H1 (cell line): ENCODE measurements at regions not wholly inside any gene's neighbourhood (a gene's known extent, or its start where the extent isn't known, plus 50 kb on each side); places are given as distances from the start of the nearest gene placed in this dataset.

Experiments used
- BRCA1 ChIP-seq: IDR thresholded peaks from 2 replicates; pipeline ENCODE4 v1.6.1; 2012; ENCODE audit warnings: low read depth, low read length, improper control_type of control experiment
- CBX5 ChIP-seq: fragments of 300-800, 300-1000 bp; sonication (generic); IDR thresholded peaks from 2 replicates; pipeline ENCODE4 v1.7.1; 2016; ENCODE audit warnings: antibody characterized with exemption, low read length, low read depth
- CBX8 ChIP-seq: fragments of 300-800, 300-1000 bp; sonication (generic); IDR thresholded peaks from 2 replicates; pipeline ENCODE4 v1.7.1; 2016; ENCODE audit warnings: low read depth, low read length, borderline replicate concordance
- CHD1 ChIP-seq: IDR thresholded peaks from 2 replicates; pipeline ENCODE4 v1.6.1; 2012; ENCODE audit warnings: low read depth, low read length, improper control_type of control experiment
- CREB1 ChIP-seq: IDR thresholded peaks from 2 replicates; pipeline ENCODE4 v1.6.1; 2012; ENCODE audit warnings: inconsistent platforms
- GABPA ChIP-seq: IDR thresholded peaks from 2 replicates; pipeline ENCODE4 v1.6.1; 2011; ENCODE audit warnings: mild to moderate bottlenecking, low read length, moderate library complexity, borderline replicate concordance; ENCODE audit not compliant: insufficient read depth
- JUND ChIP-seq: IDR thresholded peaks from 2 replicates; pipeline ENCODE4 v1.6.1; 2011; ENCODE audit warnings: mild to moderate bottlenecking, improper control_type of control experiment, low read length
- KDM4A ChIP-seq: IDR thresholded peaks from one replicate; pipeline ENCODE4 v1.7.1; 2012; ENCODE audit warnings: low read depth, mild to moderate bottlenecking, moderate library complexity, low read length, inconsistent platforms; ENCODE audit not compliant: severe bottlenecking
- KDM5A ChIP-seq: fragments of 200-600 bp; IDR thresholded peaks from 2 replicates; pipeline ENCODE4 v1.7.1; 2012; ENCODE audit warnings: mild to moderate bottlenecking, low read length, inconsistent platforms, mixed read lengths
- MAX ChIP-seq: IDR thresholded peaks from 2 replicates; pipeline ENCODE4 v1.6.1; 2012; ENCODE audit warnings: inconsistent platforms
- NANOG ChIP-seq: IDR thresholded peaks from 2 replicates; pipeline ENCODE4 v1.6.1; 2011; ENCODE audit warnings: low read length, low read depth, mild to moderate bottlenecking, inconsistent platforms; ENCODE audit not compliant: insufficient read depth, poor library complexity, severe bottlenecking
- POU5F1 ChIP-seq: IDR thresholded peaks from 2 replicates; pipeline ENCODE4 v1.6.1; 2011; ENCODE audit warnings: low read depth, mild to moderate bottlenecking, low read length, moderate library complexity
- RAD21 ChIP-seq, 2 experiments: IDR thresholded peaks in 1 of 2; conservative IDR thresholded peaks in 1 of 2; 2 replicates each; pipeline ENCODE4 v1.6.1; 2011; ENCODE audit warnings: low read depth in 2 of 2, low read length in 2 of 2, improper control_type of control experiment in 1 of 2, inconsistent platforms in 1 of 2, mild to moderate bottlenecking in 1 of 2, moderate library complexity in 1 of 2
- RBBP5 ChIP-seq: IDR thresholded peaks from 2 replicates; pipeline ENCODE4 v1.7.1; 2012; ENCODE audit warnings: low read depth, mild to moderate bottlenecking, inconsistent platforms, low read length, moderate library complexity, borderline replicate concordance
- SAP30 ChIP-seq: fragments of 300-600 bp; sonication (generic); IDR thresholded peaks from 2 replicates; pipeline ENCODE4 v1.7.1; 2012; ENCODE audit warnings: low read length, moderate library complexity, mild to moderate bottlenecking, inconsistent platforms; ENCODE audit not compliant: insufficient read depth, insufficient replicate concordance
- SIX5 ChIP-seq: IDR thresholded peaks from 2 replicates; pipeline ENCODE4 v1.6.1; 2011; ENCODE audit warnings: mild to moderate bottlenecking, low read depth, low read length
- SP1 ChIP-seq: IDR thresholded peaks from 2 replicates; pipeline ENCODE4 v1.6.1; 2011; ENCODE audit warnings: low read depth, low read length
- TEAD4 ChIP-seq: IDR thresholded peaks from 2 replicates; pipeline ENCODE4 v1.6.1; 2012; ENCODE audit warnings: low read depth, low read length, inconsistent platforms, mixed read lengths
- TF ChIP-seq, protein P1 (sequence below), 3 experiments: IDR thresholded peaks; 1 replicate in 2 of 3; 2 replicates in 1 of 3; pipeline versions ENCODE4 v1.5.1 to v1.6.1; 2011; ENCODE audit warnings: low read length in 3 of 3, mild to moderate bottlenecking in 3 of 3, inconsistent platforms in 2 of 3, low read depth in 1 of 3, moderate library complexity in 1 of 3; ENCODE audit not compliant: insufficient read depth in 1 of 3; ENCODE audit errors: control extremely low read depth in 1 of 3
- TF ChIP-seq, protein P2 (sequence below): IDR thresholded peaks from 2 replicates; pipeline ENCODE4 v1.6.1; 2011; ENCODE audit warnings: low read length, improper control_type of control experiment

GRCh38 chr6:117829594-117830319 is 77.3 kb upstream of the SLC35F1 start (continued):
- TF ChIP-seq, protein P1, sequence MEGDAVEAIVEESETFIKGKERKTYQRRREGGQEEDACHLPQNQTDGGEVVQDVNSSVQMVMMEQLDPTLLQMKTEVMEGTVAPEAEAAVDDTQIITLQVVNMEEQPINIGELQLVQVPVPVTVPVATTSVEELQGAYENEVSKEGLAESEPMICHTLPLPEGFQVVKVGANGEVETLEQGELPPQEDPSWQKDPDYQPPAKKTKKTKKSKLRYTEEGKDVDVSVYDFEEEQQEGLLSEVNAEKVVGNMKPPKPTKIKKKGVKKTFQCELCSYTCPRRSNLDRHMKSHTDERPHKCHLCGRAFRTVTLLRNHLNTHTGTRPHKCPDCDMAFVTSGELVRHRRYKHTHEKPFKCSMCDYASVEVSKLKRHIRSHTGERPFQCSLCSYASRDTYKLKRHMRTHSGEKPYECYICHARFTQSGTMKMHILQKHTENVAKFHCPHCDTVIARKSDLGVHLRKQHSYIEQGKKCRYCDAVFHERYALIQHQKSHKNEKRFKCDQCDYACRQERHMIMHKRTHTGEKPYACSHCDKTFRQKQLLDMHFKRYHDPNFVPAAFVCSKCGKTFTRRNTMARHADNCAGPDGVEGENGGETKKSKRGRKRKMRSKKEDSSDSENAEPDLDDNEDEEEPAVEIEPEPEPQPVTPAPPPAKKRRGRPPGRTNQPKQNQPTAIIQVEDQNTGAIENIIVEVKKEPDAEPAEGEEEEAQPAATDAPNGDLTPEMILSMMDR (IDR thresholded peaks at IDR 0.05; ENCODE audit: control extremely low read depth in 1 of 3, insufficient read depth in 1 of 3, low read depth in 1 of 3, low read length in 3 of 3): peak; percentile 37 to 75 (median 56)
- TF ChIP-seq KDM5A: no peak
- no peak for TF ChIP-seq JUND
- TF ChIP-seq CBX8: no peak
- TF ChIP-seq CBX5: no peak
- no peak for TF ChIP-seq POU5F1
- peak; percentile 61 for TF ChIP-seq KDM4A
- TF ChIP-seq RAD21 (IDR thresholded peaks at IDR 0.05 in 1 of 2, conservative IDR thresholded peaks at IDR 0.05 in 1 of 2; ENCODE audit: low read depth in 2 of 2, low read length in 2 of 2): peak; percentile 89 to 94
- no peak for TF ChIP-seq SAP30
- 0 out of 2 replicates have a peak, but pooled peaks have one; percentile 27 for TF ChIP-seq CREB1
- TF ChIP-seq SP1: 0 out of 2 replicates have a peak, but pooled peaks have one; percentile 22
- TF ChIP-seq RBBP5: no peak
- TF ChIP-seq TEAD4: peak; percentile 19; the same call in 1 of the 2 replicates
- no peak for TF ChIP-seq SIX5
- TF ChIP-seq, protein P2, sequence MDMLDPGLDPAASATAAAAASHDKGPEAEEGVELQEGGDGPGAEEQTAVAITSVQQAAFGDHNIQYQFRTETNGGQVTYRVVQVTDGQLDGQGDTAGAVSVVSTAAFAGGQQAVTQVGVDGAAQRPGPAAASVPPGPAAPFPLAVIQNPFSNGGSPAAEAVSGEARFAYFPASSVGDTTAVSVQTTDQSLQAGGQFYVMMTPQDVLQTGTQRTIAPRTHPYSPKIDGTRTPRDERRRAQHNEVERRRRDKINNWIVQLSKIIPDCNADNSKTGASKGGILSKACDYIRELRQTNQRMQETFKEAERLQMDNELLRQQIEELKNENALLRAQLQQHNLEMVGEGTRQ: no peak
- TF ChIP-seq GABPA: no peak
- TF ChIP-seq MAX: no peak
- no peak for TF ChIP-seq CHD1
- TF ChIP-seq NANOG: no peak
- no peak for TF ChIP-seq BRCA1
